Kidney (tissue), 13 donors: ENCODE measurements at regions not wholly inside any gene's neighbourhood (a gene's known extent, or its start where the extent isn't known, plus 50 kb on each side); places are given as distances from the start of the nearest gene placed in this dataset.
A peak's percentile ranks its signal among the peaks of the same experiment; 100 is the strongest.

ENCODE experiments used
- DNase-seq, 5 donors: peaks; one replicate each; pipeline ENCODE4 v3.0.0-alpha.2; 2013 to 2020
- FAIRE-seq: peaks from 2 replicates; lab custom pipeline; 2012; peaks lifted over from hg19 to GRCh38; lab: Jason Lieb, UNC
- H3K27ac ChIP-seq, 2 donors: one replicate each; pipeline ENCODE4 v1.7.0; 2013; ENCODE audit warnings: low read depth in 2 of 2, low read length in 2 of 2, inconsistent platforms in 1 of 2
- H3K27me3 ChIP-seq: one replicate; pipeline ENCODE4 v1.7.1; 2013; ENCODE audit warnings: low read length, inconsistent platforms; ENCODE audit not compliant: control insufficient read depth, insufficient read depth
- H3K36me3 ChIP-seq, 3 donors: one replicate each; pipeline versions ENCODE4 v1.7.0 to v1.7.1; 2013; ENCODE audit warnings: low read length in 3 of 3, control low read depth in 1 of 3, inconsistent platforms in 1 of 3; ENCODE audit not compliant: insufficient read depth in 3 of 3, control insufficient read depth in 2 of 3
- H3K4me1 ChIP-seq, 3 donors: one replicate each; pipeline versions ENCODE4 v1.7.0 to v1.7.1; 2013; ENCODE audit warnings: low read length in 3 of 3, inconsistent platforms in 1 of 3, low read depth in 1 of 3; ENCODE audit not compliant: control insufficient read depth in 2 of 3, insufficient read depth in 2 of 3
- H3K4me3 ChIP-seq, 3 donors: one replicate each; pipeline versions ENCODE4 v1.7.0 to v1.8.1; 2013; ENCODE audit warnings: low read length in 3 of 3, control low read depth in 1 of 3, inconsistent platforms in 1 of 3
- H3K9ac ChIP-seq, 3 donors: one replicate each; pipeline versions ENCODE4 v1.7.0 to v1.7.1; 2013; ENCODE audit warnings: low read length in 3 of 3, control low read depth in 1 of 3, inconsistent platforms in 1 of 3
- H3K9me3 ChIP-seq, 3 donors: one replicate each; pipeline versions ENCODE4 v1.7.0 to v1.7.1; 2013; ENCODE audit warnings: low read length in 3 of 3, control low read depth in 1 of 3, inconsistent platforms in 1 of 3; ENCODE audit not compliant: control insufficient read depth in 2 of 3, insufficient read depth in 1 of 3
- CTCF ChIP-seq: IDR thresholded peaks from 3 replicates; pipeline ENCODE4 v1.5.1; 2012; ENCODE audit warnings: mild to moderate bottlenecking, moderate library complexity, borderline replicate concordance; ENCODE audit not compliant: insufficient read depth; ENCODE audit errors: extremely low read depth
- intact Hi-C: fragments of 100-400 bp; cut with DNase I; formaldehyde crosslinking; loops from one replicate; pipeline ENCODE4 v1.11.1; 2022
- donor health status: control.
- donor health status: control.
- donor health status: control.
- donor health status: control.
- donor health status: control.
- donor health status: DM: yes; HTN: yes; CAD: no.
- donor health status: Normal renal cell carcinoma (clear cell type).

DNA sequence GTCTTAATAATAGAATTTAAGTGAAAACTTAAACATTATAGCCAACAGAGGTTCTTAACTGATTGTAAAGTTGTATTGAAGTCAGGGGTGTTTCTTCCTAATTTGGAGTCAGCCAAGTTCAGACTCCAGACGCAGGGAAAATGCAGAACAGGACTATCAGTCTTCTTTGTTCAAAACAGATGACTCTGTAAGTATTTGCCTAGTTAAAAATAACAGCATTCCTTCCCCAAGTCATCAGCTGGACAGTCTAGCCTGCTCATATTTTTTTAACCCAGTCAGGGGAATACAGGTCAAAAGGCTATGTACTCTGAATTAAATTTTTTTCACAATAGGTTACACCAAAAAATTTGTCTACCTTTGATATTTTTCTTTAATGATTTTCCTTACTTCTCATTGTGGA lies 73.8 kb upstream of the DCLK2 start:
- Histone ChIP-seq H3K27me3 (no peaks in the 10 kb centered on the region), H3K36me3 (no peaks in the 10 kb centered on the region), H3K9me3 (no peaks in the 10 kb centered on the region), H3K4me1 (peaks cover 0 to 2% (median 0%) of the 10 kb centered on the region in 3 donors), H3K9ac (no peak overlapping the region), H3K27ac (no peak overlapping the region), H3K4me3 (no peak overlapping the region)
- DNase-seq = peak in 1 of 5 donors; percentile 52
- TF ChIP-seq CTCF = no peak
- FAIRE-seq = no peak
- intact Hi-C loops = loop anchor here (10.0 kb wide), 1 partner anchor 230 kb away; no protein-coding TSS in a partner anchor

GRCh38 chr4:150005537-150005936 lies 72.7 kb upstream of the DCLK2 start:
- TF ChIP-seq CTCF = no peak
- FAIRE-seq (no peak), DNase-seq (no peak)
- Histone ChIP-seq H3K4me1 (peaks cover 0 to 2% (median 0%) of the 10 kb centered on the region in 3 donors), H3K27ac (no peak overlapping the region), H3K4me3 (no peak overlapping the region), H3K9me3 (no peaks in the 10 kb centered on the region), H3K36me3 (no peaks in the 10 kb centered on the region), H3K27me3 (no peaks in the 10 kb centered on the region), H3K9ac (no peak overlapping the region)
- intact Hi-C loops = loop anchor here (10.0 kb wide), 1 partner anchor 229 kb away; no protein-coding TSS in a partner anchor

DNA sequence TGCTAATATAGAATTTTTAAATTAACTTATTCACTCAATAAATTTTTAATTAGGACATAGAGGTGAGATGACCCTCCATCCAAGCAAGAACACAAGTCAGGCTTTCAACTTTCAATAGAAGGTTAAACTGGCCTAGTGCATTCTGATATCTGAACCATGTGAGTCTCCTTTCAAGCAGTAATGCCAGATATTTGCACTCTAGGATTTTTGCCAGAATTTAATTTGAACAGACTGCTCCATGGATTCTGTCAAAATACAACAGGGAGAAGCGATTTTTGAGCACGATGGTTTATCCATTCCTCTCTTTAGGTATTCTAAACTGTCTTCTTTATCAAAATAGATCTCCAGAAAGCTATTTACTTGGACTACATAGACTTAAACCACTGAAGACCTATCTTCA lies 72.0 kb upstream of the DCLK2 start:
- DNase-seq = peak in 1 of 5 donors; percentile 20
- Histone ChIP-seq H3K4me1 (peaks cover 0 to 2% (median 0%) of the 10 kb centered on the region in 3 donors), H3K9me3 (no peaks in the 10 kb centered on the region), H3K27me3 (no peaks in the 10 kb centered on the region), H3K9ac (no peak overlapping the region), H3K27ac (no peak overlapping the region), H3K4me3 (no peak overlapping the region), H3K36me3 (no peaks in the 10 kb centered on the region)
- no peak for FAIRE-seq
- intact Hi-C loops = loop anchor here (10.0 kb wide), 1 partner anchor 229 kb away; no protein-coding TSS in a partner anchor
- TF ChIP-seq CTCF = no peak

DNA sequence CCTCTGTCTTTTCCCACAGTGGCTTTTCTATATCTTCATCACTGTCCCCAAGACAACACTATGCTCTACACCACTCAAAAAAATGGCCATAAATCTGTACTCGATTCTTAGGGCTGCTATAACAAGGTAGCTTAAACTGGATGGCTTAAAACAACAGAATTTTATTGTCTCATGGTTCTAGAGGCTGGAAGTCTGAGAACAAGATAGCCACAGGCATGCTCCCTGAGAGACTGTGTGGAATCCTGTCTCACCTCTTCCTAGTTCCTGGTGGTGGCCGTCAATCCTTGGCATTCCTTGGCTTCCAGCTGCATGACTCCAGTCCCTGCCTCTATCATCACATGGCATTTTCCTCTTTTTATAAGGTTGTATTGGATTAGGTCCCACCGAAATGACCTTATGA lies 70.7 kb upstream of the DCLK2 start:
- DNase-seq = no peak
- no peaks in the 10 kb centered on the region for H3K9me3 ChIP-seq
- TF ChIP-seq CTCF = no peak
- H3K4me3 ChIP-seq = no peak overlapping the region
- peaks cover 0 to 2% (median 0%) of the 10 kb centered on the region in 3 donors for H3K4me1 ChIP-seq
- no peak overlapping the region for H3K27ac ChIP-seq
- intact Hi-C loops = loop anchor here (10.0 kb wide), 1 partner anchor 227 kb away; no protein-coding TSS in a partner anchor
- no peak for FAIRE-seq
- H3K36me3 ChIP-seq = no peaks in the 10 kb centered on the region
- H3K27me3 ChIP-seq = no peaks in the 10 kb centered on the region
- H3K9ac ChIP-seq = no peak overlapping the region
